Colon (tissue), 2 donors: ENCODE measurements at regions not wholly inside any gene's neighbourhood (a gene's known extent, or its start where the extent isn't known, plus 50 kb on each side); places are given as distances from the start of the nearest gene placed in this dataset.

Experiments used
- FAIRE-seq: peaks from 2 replicates; lab custom pipeline; 2012; peaks lifted over from hg19 to GRCh38; lab: Jason Lieb, UNC
- donor health status: control.
- donor health status: control.

DNA sequence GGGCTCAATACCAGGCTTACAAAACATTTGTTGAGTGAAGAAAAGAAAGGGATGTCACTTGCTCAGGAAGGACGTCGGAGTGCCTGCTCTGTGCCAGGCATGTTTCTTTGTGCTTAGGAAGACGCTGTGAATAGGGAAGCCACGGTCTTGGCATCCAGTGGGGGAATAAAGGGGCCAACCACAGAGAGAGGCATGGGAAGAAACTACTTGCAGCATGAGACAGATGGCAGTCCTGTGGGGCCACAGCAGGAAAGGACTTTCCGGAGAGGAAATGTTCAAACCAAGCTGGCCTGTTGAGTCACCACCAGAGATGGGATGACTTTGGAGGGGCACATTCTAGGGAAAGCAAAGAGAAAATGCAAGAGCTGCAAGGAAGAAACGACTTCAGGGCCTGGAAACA, 173.2 kb downstream of the CDH26 start:
- FAIRE-seq: no peak

DNA sequence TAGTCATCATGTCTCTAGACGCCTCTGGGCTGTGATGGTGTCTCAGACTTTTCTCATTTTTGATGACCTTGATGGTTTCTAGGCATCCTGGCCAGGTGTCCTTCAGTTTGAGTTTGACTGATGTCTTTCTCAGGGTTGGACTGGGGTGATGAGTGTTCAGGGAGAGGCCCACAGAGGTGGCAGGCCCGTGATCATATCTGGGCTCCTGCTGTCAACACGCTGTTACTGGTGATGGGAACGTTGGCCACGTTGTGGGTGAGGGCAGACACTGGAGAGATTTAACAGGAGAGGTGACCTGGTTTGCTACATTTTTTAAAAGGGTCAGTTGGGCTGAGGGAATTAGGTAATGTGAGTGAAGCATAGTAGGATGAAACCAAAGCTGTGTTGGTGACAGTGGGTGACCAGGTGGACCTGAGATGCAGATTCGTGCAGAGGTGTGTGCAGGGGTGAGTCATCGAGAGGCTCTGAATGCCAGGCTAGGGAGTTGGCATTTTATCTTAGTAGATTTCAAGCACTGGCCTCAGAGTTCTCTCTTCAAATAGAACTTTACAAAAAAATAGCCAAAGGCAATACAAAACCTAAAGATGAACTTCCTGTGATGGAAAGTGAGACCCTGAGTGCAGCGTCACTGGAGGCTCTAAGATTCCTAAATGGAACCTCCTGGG, 174.1 kb downstream of the CDH26 start:
- FAIRE-seq: no peak

DNA sequence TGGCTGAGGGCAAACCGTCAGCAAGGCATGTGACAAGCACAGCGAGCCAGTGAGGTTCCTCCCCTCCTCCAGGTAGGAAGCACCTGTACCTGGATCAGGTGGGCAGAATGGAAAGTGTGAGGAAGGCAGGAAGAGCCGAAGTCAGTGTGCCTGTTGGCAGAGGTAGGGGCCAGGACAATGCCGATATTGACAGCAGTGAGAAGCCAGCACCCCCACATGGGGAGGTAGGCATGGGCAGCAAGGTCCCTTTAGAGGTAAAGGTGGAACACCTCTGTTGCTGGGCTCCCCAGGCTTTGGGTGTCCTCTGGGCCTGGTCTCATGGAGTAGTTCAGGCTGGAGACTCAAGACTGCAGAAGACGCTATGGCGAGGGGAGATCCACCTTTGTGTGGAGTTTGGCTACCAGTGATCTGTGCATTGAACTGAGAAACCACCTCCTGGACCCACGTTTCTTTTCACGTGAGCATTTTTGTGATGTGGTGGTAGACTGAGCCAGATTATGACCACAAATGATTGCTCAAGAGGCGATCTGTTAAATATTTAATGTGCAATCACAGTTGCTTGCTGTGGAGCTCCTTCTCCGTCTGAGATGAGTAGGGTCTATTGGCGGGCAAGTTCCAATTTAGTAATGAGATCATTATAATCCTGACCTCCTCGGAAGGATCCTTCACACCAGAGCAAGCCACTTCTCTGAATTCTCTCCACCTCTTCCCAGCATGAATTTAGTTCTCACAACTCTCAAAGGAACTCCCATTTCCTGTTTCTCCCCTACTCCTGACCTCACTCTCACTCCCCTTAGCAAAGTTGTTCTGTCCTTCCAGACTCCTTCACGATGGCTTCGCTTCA, 174.8 kb downstream of the CDH26 start:
- FAIRE-seq: no peak

DNA sequence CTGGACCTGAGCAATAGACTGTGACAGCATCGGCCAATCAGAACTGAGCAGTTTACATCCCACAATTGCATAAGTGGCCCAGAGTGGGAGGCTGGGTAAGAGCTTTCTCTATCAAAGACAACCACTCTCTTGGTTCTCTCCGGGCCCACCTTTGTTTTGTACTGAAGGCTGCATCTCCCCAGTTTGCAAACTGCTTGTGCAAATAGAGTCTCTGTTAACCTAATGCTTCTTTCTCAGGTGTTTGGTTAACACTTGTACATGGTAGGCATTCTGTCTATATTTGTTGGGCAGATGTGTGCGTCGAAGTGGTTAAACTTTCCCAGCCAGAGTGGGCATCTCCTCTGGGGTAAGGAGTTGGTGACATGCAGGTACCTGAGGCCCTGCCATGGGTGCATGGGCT, 177.1 kb downstream of the CDH26 start:
- no peak for FAIRE-seq

DNA sequence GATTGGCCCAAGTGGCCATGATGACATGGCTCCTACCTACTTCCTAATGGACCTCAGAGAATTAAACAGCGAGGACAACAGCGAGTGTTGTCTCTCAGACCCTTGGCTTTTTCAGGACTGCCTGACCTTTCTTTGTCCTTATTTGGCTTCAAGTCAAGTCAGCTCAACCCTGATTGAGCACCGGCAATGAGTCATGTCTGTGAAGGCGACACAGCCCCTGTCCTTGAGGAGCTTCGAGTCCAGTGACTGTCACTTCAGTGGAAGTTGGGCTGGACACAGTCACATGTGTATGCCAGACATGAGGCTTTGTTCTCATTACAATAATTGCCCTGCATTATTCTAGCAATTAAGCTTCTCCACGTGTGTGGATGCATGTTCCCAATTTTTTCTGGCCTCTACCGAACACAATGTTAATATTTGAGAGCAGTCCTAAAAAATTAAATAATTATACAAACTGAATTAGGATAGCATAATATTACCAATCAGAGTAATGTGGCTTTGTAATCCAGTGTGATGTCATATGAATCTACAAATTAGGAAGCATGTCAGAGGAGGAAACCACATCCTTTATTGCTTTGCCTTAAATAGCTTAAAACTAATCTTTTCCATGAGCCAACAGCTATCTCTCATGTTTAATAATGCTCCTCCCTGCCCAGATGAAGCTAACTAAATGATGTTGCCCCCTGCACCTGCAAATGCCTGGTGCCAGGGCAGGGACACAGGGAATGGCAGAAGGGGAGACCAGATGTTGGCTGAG, 178.6 kb downstream of the CDH26 start:
- no peak for FAIRE-seq

DNA sequence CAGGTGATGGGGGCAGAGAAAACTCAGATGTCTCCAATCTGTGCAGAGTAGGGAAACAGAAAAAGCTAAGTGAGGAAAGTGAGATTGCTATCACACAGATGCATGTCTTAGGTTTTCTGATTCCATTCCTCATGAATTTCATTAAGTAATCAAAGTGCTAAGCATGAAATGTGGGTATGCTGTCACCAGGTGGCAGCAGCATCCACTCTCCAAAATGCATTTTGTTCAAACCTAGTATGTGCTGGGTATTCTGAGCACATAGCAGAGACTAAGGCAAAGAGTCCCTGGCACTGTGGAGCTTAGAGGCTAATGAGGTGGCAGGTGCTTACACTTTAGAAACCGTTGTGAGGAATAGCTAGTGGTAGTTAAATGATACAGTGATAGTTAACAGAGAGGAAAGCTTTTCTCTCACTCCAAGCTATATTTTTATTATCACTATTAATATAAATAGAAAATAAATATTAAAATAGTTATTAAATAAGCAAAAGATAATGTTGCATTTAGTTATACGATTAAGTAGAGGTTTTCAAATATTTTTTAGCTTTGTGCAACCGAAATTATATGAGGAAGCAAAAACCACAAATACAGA, 179.5 kb downstream of the CDH26 start:
- no peak for FAIRE-seq

DNA sequence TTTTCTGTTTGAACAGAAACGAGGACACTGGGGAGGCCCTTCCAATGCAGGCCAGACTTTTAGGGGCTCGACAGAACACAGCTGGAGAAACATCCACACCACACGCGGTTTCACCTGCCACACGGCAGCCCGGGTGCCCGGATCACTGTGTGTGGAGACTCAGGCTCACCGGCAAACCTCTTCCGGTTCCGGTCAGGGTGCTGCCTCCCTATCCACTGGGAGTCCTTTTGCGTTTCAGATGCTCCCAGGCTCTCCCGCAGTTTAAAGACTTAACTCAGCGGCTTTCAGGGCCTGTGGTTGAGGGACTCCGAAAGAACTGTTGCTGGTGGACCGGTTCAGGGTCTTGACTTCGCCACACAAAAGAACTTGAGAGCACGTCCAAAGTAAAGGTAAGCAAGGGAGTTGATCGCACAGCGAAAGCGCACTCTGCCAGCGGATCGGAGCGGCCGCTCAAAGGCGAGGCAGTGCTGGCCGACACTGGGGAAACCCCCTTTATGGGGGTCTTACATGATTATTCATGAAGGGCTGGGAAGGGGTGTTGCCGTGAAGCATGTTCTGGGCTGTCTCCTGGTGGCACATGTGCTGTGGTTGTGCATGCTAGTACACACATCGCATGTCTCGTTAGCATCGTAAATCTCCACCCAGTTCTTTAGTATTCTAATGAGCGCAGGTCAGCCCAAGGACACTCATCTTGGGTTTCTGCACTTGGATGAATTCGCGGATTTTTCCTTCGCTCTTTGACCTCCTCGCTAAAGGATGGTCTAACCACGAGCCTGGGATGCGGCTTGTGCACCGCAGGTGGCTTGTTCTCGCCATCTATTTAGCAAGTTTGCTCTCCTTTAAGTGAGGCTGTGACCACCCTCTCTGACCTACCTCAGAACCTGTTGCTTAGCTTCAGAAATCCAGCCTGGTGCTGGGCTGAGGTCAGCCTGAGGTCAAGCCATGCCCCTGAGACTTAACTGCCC, 180.3 kb downstream of the CDH26 start:
- no peak for FAIRE-seq

DNA sequence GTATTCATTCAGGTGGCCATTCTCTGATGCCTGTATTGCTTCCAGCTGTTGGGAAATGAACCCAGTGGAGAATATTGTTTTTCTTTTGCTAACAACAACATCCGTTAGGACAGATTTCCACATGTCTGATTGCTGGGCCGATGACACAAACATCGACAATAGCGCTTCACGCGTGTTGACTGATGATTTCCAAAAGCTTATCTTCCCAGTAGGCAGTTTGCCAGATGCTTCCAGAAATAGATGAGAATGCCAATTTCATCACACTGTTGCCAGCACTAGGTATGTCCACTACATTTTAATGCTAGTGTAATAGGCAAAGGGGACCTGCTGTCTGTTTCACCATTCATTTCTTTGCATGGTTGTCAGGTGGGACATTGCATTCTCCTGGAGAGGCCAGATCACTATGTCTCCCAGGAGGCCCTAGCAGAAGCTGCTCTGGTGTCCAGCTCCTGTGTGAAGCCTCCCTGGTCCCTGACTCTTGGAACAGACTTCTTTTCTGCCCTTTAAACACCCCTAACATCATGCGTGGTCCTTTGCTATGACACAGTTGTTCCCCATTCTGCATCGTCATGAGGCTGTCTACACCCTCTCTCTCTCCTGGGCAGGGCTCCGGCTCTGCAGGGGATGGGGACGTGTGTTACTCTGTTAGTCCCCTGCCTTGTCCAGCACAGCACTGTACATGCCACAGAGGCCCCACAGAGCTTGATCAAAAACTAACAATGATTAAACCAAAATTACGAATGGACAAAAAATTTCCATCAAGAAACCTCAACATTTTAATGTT, 181.6 kb downstream of the CDH26 start:
- FAIRE-seq: no peak

DNA sequence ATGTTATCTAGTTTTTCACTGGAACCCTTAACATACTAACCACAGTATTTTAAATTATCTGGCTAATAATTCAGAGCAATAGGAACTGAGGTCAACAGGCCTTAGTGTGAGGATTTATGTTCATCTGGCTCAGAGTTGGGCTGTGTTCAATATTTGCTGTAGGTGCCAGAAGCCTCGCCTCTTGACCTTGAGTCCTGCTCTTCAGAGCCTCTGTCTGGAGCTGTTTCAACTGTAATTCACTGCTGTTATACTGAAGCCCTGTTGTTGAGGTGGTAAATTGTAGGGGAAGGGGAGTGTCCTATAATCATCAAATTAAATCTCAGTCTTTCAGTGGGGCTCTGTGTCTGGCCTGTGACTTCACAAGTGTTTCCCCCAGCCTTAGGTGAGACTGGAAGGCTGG, 184.4 kb downstream of the CDH26 start:
- no peak for FAIRE-seq

DNA sequence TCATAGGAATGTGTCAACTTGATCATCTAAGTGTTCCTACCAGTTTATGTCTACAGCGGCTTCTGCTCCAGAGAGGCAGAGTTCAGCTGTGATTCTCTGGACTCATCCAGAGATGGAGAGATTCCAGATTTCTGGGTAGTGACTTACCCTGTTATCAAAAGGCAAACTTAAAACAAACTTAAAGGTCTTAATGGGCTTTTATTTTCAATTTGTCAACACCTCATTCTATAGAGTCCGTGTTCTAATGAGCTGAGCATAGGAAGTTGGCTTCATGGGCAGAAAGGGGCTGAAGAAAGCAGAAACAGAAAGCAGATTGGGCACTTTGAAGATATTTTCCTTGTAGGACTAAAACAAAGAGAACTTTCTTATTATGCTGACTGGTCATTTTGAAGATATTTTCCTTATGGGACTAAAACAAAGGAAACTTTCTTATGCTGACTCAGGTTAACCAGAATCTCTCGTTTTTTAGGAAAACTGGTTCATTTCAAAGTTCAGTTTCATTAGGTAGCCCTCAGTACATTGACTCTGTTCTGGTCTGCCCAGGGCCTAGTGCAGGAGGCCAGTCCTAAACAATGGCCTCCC, 185.1 kb downstream of the CDH26 start:
- no peak for FAIRE-seq

DNA sequence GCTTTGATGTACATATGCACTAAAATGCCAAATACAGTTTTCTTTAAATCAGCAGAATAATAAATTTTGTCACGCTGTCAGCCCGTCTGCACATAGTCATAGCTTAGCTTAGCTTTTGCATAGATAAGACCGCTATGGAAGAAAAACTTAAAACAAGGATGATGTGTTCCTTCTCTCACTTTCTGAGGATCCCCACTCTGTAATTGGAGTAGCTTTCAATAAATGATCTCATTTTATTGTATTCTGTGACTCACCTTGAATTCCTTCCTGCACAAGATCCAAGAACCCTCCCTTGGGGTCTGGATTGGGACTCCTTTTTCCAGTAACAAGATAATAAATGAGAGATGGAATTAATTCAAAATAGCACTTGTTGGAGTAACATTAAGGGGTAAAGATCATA, 186.2 kb downstream of the CDH26 start:
- FAIRE-seq: no peak

DNA sequence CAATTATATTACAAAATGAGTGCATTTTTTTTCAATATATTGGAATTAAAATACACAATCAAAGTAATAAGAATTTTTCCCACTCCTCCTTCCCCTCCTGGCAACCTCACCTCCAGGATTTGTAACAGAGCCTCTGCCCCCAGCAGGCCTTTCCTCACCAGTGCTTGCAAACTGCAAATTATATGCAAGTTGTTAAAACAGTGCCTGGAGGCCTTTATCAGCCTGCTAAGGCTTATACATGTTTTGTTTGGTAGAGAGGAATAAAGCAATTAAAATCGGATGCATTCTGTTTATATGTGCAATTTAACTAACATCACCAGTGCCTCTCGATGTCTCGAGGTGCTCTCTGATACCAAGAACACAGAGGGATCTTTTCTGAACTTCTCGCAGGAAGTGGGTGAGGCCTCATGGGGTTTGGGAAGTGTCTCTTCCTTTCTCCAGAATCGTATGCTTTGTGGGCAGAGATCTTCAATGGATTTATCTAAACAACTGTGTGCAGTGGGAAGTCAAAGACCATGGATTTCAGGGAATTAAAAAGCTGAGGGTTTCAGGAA, 186.8 kb downstream of the CDH26 start:
- FAIRE-seq: no peak

DNA sequence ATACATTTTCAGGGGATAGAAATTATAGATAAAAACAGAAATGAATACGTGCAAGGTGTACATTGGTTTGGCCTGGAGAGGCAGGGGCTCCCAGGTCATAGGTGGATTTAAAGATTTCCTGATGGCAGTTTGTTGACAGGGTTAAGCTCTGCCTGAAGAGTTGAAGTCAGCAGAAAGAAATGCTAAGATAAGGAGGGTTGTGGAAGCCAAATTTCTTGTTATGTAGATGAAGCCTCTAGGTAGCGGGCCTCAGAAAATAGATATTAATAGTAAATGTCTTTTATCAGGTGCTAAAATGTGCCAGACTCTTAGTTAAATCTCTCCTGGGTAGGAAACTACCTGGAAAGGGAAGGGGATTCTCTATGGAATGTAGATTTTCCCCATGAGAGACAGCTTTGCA, 188.8 kb downstream of the CDH26 start:
- FAIRE-seq: no peak

DNA sequence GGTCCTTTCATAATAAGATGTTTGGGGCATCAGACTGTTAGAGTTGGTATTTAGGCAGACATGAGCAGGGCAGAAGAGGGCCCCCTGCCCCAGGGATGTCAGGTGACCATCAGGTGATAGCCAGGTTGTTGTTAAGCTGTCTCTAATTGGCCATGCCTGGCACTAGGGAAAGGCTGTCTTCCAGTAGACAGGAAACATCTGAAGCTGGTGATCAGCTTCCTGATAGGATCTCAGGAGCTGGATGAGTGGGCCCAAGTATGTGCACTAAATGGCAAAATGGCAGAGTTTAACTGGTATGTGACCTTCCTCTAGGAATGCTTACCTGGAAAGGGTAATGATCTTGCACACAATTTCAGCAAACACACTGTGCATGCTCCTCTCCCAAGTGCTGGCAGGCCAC, 190.7 kb downstream of the CDH26 start:
- FAIRE-seq: no peak

DNA sequence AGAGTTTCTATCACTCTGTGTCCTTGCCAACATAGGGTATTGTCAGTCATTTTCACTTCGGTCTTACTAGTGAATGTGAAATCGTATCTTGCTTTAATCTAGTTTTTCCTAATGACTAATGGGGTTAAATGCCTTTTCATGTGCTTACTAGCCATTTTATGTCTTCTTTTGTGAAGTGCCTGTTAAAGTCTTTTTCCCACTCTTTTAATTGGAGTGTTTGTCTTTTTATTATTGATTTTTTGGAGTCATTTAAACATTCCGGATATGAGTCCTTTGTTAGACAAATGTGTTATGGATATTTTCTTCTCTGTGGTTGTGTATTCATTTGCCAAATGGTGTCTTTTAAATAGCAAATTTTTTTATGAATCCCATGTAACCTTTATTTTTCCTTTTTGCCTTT, 194.6 kb downstream of the CDH26 start:
- FAIRE-seq: no peak

DNA sequence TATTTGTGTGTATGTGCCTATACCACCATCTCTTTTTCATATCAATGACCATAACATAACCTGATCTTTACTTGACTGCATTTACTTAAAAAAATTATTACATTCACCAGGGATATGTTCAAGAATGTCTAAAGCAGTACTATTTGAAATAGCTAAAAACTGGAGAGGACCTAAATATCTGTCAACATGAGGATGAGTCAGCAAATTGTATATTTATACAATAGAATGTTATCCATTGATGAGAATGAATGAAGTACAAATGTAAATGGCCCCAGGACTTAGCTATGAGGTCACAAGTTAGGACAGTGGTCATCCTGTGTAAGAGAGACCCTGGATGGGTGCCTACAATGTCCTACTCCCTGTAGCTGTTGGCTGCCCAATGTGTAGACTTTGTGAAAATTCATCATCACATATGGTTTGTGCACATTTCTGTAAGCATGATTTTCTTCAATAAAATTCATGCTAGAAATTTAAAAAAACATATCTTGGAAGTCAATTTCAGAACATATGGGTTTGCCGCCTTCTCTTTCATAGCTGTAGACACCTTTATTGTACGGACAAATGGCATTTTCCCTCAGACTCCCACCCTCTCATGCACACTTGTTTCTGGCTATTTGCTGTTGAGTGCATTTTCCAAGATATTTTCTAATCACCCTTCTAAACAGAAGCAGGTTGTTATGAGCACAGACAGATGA, 202.4 kb downstream of the CDH26 start:
- no peak for FAIRE-seq

DNA sequence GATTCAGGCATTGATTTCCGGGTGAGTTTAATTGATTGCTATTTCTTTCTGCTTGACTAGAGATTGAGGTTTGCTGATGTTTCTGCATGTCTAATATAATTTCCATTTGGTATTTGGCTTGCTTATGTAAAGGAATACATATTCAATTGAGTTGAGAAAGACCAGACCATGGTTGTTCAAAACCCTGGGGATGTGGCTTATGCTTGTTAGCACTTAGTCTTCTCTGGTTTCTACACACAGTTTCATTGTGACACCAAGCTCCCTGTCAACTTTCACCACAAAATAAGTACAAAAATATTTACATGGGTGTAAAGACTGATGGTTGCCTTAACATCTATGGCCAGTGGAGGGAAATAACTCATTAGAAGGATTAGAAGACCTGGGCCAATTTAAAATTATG, 209.6 kb downstream of the CDH26 start:
- FAIRE-seq: no peak

DNA sequence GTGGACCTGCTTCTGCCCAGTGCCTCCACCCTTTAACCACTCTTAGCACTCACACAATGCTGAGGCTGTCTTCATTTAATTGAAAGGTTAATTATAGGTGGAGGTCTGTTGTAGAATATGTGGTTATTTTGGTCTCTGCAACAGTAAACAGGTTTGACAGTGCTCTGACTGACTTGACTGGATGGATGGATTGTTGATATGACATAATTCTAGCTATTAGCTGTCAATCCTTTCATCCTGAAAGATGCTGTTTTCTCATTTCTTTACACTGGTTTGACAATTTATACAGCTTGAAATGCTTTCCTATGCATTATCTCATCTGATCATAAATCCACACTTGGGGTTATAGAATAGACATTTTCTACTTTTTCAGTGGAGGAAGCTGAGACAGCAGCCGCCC, 210.7 kb downstream of the CDH26 start:
- FAIRE-seq: no peak

DNA sequence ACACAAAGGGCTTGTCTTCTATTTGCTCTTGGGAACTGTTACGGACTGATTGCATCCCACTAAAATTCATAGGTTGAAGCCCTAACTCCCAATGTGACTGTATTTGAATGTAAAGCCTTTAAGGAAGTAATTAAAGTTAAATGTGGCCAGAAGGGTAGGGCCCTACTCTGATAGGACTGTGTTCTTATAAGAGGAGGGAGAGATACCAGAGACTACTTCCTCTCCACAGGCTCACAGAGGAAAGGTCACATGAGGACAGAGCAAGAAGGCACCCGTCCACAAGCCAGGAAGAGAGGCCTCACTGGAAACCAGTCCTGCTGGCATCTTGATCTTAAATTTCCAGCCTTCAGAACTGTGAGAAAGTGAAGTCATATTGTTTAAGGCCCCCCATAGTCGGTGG, 211.9 kb downstream of the CDH26 start:
- no peak for FAIRE-seq
